ENCODE measurements at regions not wholly inside any gene's neighbourhood (a gene's known extent, or its start where the extent isn't known, plus 50 kb on each side); places are given as distances from the start of the nearest gene placed in this dataset.

DNA sequence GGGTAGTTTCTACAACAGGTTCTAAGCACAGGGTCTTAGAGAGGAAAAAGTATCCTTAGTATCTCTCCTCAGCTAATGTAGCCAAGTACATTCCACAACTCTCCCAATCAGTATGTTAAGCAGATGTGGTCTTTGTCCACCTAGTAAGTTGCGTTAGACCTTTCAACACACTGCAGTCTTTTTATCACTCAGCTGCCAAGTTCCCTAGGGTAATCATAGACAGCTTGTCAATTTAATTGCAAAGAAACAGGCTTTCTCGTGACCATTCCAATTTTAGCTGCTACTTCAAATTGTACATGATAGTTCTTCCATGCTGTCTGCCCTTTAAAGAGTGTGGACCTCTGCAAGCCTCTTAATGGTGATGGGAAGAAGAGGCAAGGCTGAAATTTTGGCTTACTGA lies 211.8 kb upstream of the PKN2 start:
- in situ Hi-C loops (cut with MboI; ENCODE audit: low sequenced_read_pairs in 4 of 4) (no loop called here), intact Hi-C loops (cut with DNase I; ENCODE audit: low total_unique reads) (no loop called here)
- no peak for ATAC-seq
- Histone ChIP-seq H3K9me3 (no peaks in the 10 kb centered on the region), H3K27me3 (no peaks in the 10 kb centered on the region), H3K4me1 (no peaks in the 10 kb centered on the region), H3K4me3 (no peak overlapping the region), H3K27ac (no peak overlapping the region), H3K36me3 (no peaks in the 10 kb centered on the region)
- TF ChIP-seq, protein P1, sequence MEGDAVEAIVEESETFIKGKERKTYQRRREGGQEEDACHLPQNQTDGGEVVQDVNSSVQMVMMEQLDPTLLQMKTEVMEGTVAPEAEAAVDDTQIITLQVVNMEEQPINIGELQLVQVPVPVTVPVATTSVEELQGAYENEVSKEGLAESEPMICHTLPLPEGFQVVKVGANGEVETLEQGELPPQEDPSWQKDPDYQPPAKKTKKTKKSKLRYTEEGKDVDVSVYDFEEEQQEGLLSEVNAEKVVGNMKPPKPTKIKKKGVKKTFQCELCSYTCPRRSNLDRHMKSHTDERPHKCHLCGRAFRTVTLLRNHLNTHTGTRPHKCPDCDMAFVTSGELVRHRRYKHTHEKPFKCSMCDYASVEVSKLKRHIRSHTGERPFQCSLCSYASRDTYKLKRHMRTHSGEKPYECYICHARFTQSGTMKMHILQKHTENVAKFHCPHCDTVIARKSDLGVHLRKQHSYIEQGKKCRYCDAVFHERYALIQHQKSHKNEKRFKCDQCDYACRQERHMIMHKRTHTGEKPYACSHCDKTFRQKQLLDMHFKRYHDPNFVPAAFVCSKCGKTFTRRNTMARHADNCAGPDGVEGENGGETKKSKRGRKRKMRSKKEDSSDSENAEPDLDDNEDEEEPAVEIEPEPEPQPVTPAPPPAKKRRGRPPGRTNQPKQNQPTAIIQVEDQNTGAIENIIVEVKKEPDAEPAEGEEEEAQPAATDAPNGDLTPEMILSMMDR (IDR thresholded peaks at IDR 0.05 in 4 of 5, conservative IDR thresholded peaks at IDR 0.05 in 1 of 5), result no peak
- TF ChIP-seq POLR2A (IDR thresholded peaks at IDR 0.05), result no peak
- no peak for DNase-seq

DNA sequence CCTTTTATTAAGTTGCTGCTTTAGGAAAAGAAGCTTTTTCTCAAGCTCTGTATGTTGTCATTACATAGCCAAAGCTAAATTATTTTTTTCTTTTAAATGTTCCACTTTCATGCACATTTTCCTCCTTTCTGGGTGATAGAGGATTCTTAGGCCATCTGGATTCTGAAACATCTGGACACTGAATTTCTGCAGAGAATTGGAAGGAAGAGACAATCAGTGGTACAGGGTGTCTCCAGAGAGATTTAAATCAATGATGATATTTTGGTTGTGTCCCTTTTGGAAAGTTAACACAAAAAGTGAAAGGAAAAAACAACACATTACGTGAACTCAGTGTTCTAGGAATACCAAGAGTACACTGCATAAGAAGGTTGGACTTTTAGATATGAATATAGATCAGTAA lies 211.4 kb upstream of the PKN2 start:
- no peak for TF ChIP-seq POLR2A (IDR thresholded peaks at IDR 0.05)
- TF ChIP-seq, protein P1 (IDR thresholded peaks at IDR 0.05 in 4 of 5, conservative IDR thresholded peaks at IDR 0.05 in 1 of 5), result no peak
- Histone ChIP-seq H3K9me3 (no peaks in the 10 kb centered on the region), H3K4me3 (no peak overlapping the region), H3K27me3 (no peaks in the 10 kb centered on the region), H3K4me1 (no peaks in the 10 kb centered on the region), H3K27ac (no peak overlapping the region), H3K36me3 (no peaks in the 10 kb centered on the region)
- no peak for ATAC-seq
- intact Hi-C loops (cut with DNase I; ENCODE audit: low total_unique reads), result no loop called here
- in situ Hi-C loops (cut with MboI; ENCODE audit: low sequenced_read_pairs in 4 of 4), result no loop called here
- DNase-seq, result no peak

DNA sequence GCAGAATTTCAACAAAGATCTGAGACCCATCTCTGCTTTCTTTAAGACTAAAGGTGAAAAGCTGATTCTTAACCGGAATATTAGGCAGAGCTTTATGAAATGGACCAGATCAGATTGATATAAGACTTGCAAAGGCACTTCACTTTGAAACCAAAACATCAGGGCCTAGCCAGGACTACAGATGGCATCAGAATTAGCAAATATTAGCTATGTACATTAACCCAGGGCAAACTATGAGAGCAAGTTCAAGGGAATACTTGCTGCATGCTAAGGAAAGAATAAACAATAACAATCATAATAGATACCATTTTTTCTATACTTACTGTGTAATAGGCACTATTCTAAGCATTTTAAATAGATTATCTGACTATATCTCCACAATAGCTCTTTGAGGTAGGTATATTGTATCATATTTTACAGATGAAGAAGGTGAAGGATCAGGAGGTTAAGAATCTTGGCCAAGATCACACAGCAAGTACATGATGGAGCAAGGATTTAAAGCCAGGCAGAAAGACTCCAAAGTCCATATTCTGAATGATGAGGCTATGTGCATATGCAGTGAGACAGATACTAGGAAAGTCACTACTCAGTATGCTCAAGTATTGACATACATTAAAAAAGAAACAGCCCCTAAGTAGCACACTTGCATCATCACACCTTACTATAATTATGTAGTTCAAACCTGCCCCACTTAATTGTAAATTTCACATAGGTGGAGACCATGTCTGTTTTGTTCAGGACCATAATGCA lies 209.3 kb upstream of the PKN2 start:
- intact Hi-C loops (cut with DNase I; ENCODE audit: low total_unique reads), result no loop called here
- Histone ChIP-seq H3K9me3 (no peaks in the 10 kb centered on the region), H3K4me3 (no peak overlapping the region), H3K27ac (no peak overlapping the region), H3K4me1 (no peaks in the 10 kb centered on the region), H3K27me3 (no peaks in the 10 kb centered on the region), H3K36me3 (no peaks in the 10 kb centered on the region)
- TF ChIP-seq POLR2A (IDR thresholded peaks at IDR 0.05), result no peak
- TF ChIP-seq, protein P1 (IDR thresholded peaks at IDR 0.05 in 4 of 5, conservative IDR thresholded peaks at IDR 0.05 in 1 of 5), result no peak
- in situ Hi-C loops (cut with MboI; ENCODE audit: low sequenced_read_pairs in 4 of 4), result no loop called here
- ATAC-seq (no peak), DNase-seq (no peak)

DNA sequence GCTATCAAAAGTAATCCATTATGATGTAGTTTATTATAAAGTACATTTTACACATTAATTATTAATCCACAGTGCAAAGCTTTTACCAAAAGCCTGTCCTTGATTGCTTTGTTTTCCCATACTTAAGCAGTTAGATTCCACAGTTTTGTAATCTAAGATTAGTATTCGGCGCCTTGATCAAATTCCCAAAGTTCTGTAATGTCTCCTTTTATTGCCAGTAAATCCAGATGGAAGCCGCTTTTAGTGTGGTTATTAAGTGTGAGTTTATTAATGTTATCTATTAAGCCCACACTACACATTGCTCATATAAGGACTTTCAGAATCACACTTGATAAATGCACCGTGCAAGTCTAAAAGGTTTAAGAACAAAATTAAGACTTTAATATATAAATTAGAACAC lies 199.2 kb upstream of the PKN2 start:
- TF ChIP-seq, protein P1 (IDR thresholded peaks at IDR 0.05 in 4 of 5, conservative IDR thresholded peaks at IDR 0.05 in 1 of 5), result no peak
- no peak for TF ChIP-seq POLR2A (IDR thresholded peaks at IDR 0.05)
- intact Hi-C loops (cut with DNase I; ENCODE audit: low total_unique reads), result no loop called here
- H3K27me3 ChIP-seq, result no peaks in the 10 kb centered on the region
- H3K36me3 ChIP-seq, result no peaks in the 10 kb centered on the region
- in situ Hi-C loops (cut with MboI; ENCODE audit: low sequenced_read_pairs in 4 of 4), result no loop called here
- no peaks in the 10 kb centered on the region for H3K4me1 ChIP-seq
- DNase-seq, result no peak
- no peak overlapping the region for H3K4me3 ChIP-seq
- no peak overlapping the region for H3K27ac ChIP-seq
- no peaks in the 10 kb centered on the region for H3K9me3 ChIP-seq
- no peak for ATAC-seq

DNA sequence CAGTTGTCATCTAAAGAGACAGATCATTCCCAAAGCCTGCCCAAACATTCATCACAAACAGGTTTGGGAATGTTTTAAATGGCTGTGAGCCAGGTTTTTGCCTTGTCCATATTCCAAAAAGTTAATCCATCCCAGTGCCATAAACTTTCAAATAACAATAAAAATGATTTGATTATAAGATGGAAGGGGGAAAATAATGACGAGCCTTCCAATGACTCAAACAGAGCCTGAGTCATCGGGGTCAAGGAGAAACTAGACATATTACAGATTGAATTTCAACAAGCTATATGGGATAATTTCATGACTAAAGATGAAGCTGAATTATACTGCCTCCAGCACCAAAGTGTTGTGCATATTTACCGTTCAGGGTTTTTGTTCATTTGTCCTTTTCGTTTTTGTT lies 195.8 kb upstream of the PKN2 start:
- no peak for DNase-seq
- Histone ChIP-seq H3K4me1 (no peaks in the 10 kb centered on the region), H3K9me3 (no peaks in the 10 kb centered on the region), H3K27me3 (no peaks in the 10 kb centered on the region), H3K36me3 (no peaks in the 10 kb centered on the region), H3K4me3 (no peak overlapping the region), H3K27ac (no peak overlapping the region)
- no peak for ATAC-seq
- intact Hi-C loops (cut with DNase I; ENCODE audit: low total_unique reads), result no loop called here
- TF ChIP-seq, protein P1 (IDR thresholded peaks at IDR 0.05 in 4 of 5, conservative IDR thresholded peaks at IDR 0.05 in 1 of 5), result no peak
- TF ChIP-seq POLR2A (IDR thresholded peaks at IDR 0.05), result no peak
- in situ Hi-C loops (cut with MboI; ENCODE audit: low sequenced_read_pairs in 4 of 4), result no loop called here

Data from gastrocnemius medialis (tissue), 4 donors.